ENCODE measurements at regions not wholly inside any gene's neighbourhood (a gene's known extent, or its start where the extent isn't known, plus 50 kb on each side); places are given as distances from the start of the nearest gene placed in this dataset.
"Not testable (repeated sequence)": the region's sequence is repeated elsewhere in the genome, so short reads cannot be mapped to it uniquely, and the experiment has no call there.

DNA sequence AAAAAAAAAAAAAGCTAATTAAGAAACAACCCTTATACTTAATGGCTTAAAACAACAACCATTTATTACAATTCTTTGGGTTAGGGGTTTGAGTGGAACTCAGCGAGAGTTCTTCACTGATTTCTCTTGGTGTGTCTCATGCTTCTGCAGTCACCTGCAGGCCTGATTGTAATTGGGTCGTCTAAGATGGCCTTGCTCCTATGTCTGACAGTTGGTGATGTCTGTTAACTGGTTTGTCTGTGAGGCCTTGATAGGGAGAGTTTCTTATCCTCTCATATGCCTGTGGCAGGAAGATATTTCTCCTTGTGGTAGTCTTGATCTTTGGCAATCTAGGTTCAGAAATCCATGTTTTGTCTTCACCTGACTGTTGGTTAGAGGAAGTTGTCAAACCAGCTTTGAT, 85.2 kb upstream of the NUTM2F start:
- H3K4me1 ChIP-seq (ENCODE audit: control insufficient read depth in 1 of 2, insufficient read depth in 2 of 2, low read length in 2 of 2); H4K8ac ChIP-seq (ENCODE audit: low read depth, low read length); H3K4me3 ChIP-seq (ENCODE audit: low read depth, low read length); H3K79me1 ChIP-seq (ENCODE audit: low read length); H3K27me3 ChIP-seq (ENCODE audit: insufficient read depth, low read length); H4K12ac ChIP-seq (ENCODE audit: low read depth, low read length); H2BK120ac ChIP-seq (ENCODE audit: insufficient read depth, low read length, poor library complexity); H2BK12ac ChIP-seq (ENCODE audit: low read length); H3K14ac ChIP-seq (ENCODE audit: low read length); H3K4me2 ChIP-seq (ENCODE audit: low read length); H3K9me3 ChIP-seq (ENCODE audit: insufficient read depth, low read depth, low read length); H3K9ac ChIP-seq (ENCODE audit: low read length); H4K91ac ChIP-seq (ENCODE audit: low read depth, low read length); H3K79me2 ChIP-seq (ENCODE audit: control insufficient read depth, insufficient read depth, low read length, poor library complexity); H3K23ac ChIP-seq (ENCODE audit: low read length); H3K18ac ChIP-seq (ENCODE audit: low read length); H2AK5ac ChIP-seq (ENCODE audit: low read length); H3K36me3 ChIP-seq (ENCODE audit: control insufficient read depth in 1 of 2, insufficient read depth in 2 of 2, low read length in 2 of 2); H3K4ac ChIP-seq (ENCODE audit: low read depth, low read length); DNase-seq; H2AFZ ChIP-seq (ENCODE audit: insufficient read depth, low read length, poor library complexity); H2BK5ac ChIP-seq (ENCODE audit: low read depth, low read length, poor library complexity); H3K27ac ChIP-seq (ENCODE audit: low read depth, low read length): not testable (repeated sequence)
- no CpG with 5 or more reads among the region's 2 CpGs for WGBS (ENCODE audit: extremely low coverage, insufficient coverage, insufficient read length)

DNA sequence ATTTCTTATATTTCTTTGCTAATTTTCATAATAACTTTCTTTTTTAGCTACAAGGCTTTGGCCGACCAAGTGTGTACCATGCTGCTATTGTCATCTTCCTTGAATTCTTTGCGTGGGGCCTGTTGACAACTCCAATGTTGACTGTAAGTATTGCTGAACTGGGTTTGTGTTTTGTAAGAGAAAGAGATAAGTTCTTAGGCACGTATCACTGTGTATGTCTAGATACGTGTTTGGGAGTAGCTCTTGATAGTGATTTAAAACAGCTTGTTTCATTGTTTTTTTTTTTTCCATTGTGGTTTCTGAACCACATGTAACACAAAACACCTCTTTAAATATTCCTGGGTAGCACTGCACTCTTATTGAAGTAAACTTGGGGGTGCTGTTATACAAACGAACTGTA, 86.7 kb upstream of the NUTM2F start:
- not testable (repeated sequence) for H4K8ac ChIP-seq (ENCODE audit: low read depth, low read length); H3K4ac ChIP-seq (ENCODE audit: low read depth, low read length); H3K9ac ChIP-seq (ENCODE audit: low read length); H3K27me3 ChIP-seq (ENCODE audit: insufficient read depth, low read length); H2BK12ac ChIP-seq (ENCODE audit: low read length); H3K23ac ChIP-seq (ENCODE audit: low read length); H3K4me3 ChIP-seq (ENCODE audit: low read depth, low read length); H3K4me2 ChIP-seq (ENCODE audit: low read length); H2AK5ac ChIP-seq (ENCODE audit: low read length); DNase-seq; H3K36me3 ChIP-seq (ENCODE audit: control insufficient read depth in 1 of 2, insufficient read depth in 2 of 2, low read length in 2 of 2); H2BK120ac ChIP-seq (ENCODE audit: insufficient read depth, low read length, poor library complexity); H3K18ac ChIP-seq (ENCODE audit: low read length); H3K79me1 ChIP-seq (ENCODE audit: low read length); H3K9me3 ChIP-seq (ENCODE audit: insufficient read depth, low read depth, low read length); H3K79me2 ChIP-seq (ENCODE audit: control insufficient read depth, insufficient read depth, low read length, poor library complexity); H3K4me1 ChIP-seq (ENCODE audit: control insufficient read depth in 1 of 2, insufficient read depth in 2 of 2, low read length in 2 of 2); H4K12ac ChIP-seq (ENCODE audit: low read depth, low read length); H4K91ac ChIP-seq (ENCODE audit: low read depth, low read length); H3K14ac ChIP-seq (ENCODE audit: low read length); H3K27ac ChIP-seq (ENCODE audit: low read depth, low read length); H2AFZ ChIP-seq (ENCODE audit: insufficient read depth, low read length, poor library complexity); H2BK5ac ChIP-seq (ENCODE audit: low read depth, low read length, poor library complexity)
- no CpG with 5 or more reads among the region's 5 CpGs for WGBS (ENCODE audit: extremely low coverage, insufficient coverage, insufficient read length)

DNA sequence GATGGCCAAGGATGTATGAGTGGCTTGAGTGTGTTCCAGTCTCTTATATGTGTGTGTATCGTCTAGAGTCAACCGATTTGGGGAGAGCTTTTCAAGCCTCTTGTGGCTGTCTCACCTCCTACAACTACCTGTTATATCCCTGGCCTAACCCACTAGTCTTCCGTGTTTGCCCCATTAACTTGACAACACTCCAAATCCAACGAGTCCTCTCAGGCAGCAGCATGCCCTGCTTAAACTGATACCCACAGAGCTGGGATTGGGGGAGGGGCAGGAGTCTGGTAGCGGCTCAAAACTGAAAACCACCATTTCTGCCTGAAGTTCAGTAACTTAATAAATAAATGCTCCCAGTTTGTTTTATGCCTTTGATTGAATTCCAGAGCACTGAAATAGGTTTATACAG, 91.7 kb upstream of the NUTM2F start:
- DNase-seq; H4K8ac ChIP-seq (ENCODE audit: low read depth, low read length): not testable (repeated sequence)

DNA sequence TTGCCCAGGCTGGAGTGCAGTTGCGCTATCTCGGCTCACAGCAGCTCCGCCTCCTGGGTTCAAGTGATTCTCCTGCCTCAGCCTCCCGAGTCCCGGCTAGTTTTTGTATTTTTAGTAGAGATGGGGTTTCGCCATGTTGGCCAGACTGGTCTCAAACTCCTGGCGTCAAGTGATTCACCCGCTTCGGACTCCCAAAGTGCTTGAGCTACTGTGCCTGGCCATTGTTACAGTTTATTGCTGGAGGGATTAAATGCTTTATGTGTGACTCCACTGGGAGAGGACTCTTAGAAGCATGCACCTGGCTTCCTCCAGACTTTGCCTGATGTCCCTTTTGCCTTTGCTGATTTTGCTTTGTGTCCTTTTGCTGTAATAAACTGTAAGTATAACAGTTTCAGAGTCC, 93.5 kb upstream of the NUTM2F start:
- WGBS (ENCODE audit: extremely low coverage, insufficient coverage, insufficient read length) = no CpG with 5 or more reads among the region's 9 CpGs
- H3K4ac ChIP-seq (ENCODE audit: low read depth, low read length); H2BK12ac ChIP-seq (ENCODE audit: low read length); H2AK5ac ChIP-seq (ENCODE audit: low read length); H4K91ac ChIP-seq (ENCODE audit: low read depth, low read length); H3K9me3 ChIP-seq (ENCODE audit: insufficient read depth, low read depth, low read length); H3K9ac ChIP-seq (ENCODE audit: low read length); H3K79me1 ChIP-seq (ENCODE audit: low read length); H4K12ac ChIP-seq (ENCODE audit: low read depth, low read length); H2BK120ac ChIP-seq (ENCODE audit: insufficient read depth, low read length, poor library complexity); H3K4me2 ChIP-seq (ENCODE audit: low read length); H3K23ac ChIP-seq (ENCODE audit: low read length); H3K36me3 ChIP-seq (ENCODE audit: control insufficient read depth in 1 of 2, insufficient read depth in 2 of 2, low read length in 2 of 2); H3K18ac ChIP-seq (ENCODE audit: low read length); H4K8ac ChIP-seq (ENCODE audit: low read depth, low read length); H2BK5ac ChIP-seq (ENCODE audit: low read depth, low read length, poor library complexity); H3K79me2 ChIP-seq (ENCODE audit: control insufficient read depth, insufficient read depth, low read length, poor library complexity); H3K27ac ChIP-seq (ENCODE audit: low read depth, low read length); H3K27me3 ChIP-seq (ENCODE audit: insufficient read depth, low read length); H3K4me1 ChIP-seq (ENCODE audit: control insufficient read depth in 1 of 2, insufficient read depth in 2 of 2, low read length in 2 of 2); H2AFZ ChIP-seq (ENCODE audit: insufficient read depth, low read length, poor library complexity); H3K14ac ChIP-seq (ENCODE audit: low read length); H3K4me3 ChIP-seq (ENCODE audit: low read depth, low read length): not testable (repeated sequence)
- peak; percentile 25 to 40 for DNase-seq

More for the DNA sequence above, 91.7 kb upstream of the NUTM2F start:
- H4K12ac ChIP-seq (ENCODE audit: low read depth, low read length); H3K79me2 ChIP-seq (ENCODE audit: control insufficient read depth, insufficient read depth, low read length, poor library complexity); H3K27me3 ChIP-seq (ENCODE audit: insufficient read depth, low read length); H3K4ac ChIP-seq (ENCODE audit: low read depth, low read length); H2BK120ac ChIP-seq (ENCODE audit: insufficient read depth, low read length, poor library complexity); H3K14ac ChIP-seq (ENCODE audit: low read length); H3K4me3 ChIP-seq (ENCODE audit: low read depth, low read length); H2BK5ac ChIP-seq (ENCODE audit: low read depth, low read length, poor library complexity); H3K23ac ChIP-seq (ENCODE audit: low read length); H3K9ac ChIP-seq (ENCODE audit: low read length); H2AK5ac ChIP-seq (ENCODE audit: low read length); H3K36me3 ChIP-seq (ENCODE audit: control insufficient read depth in 1 of 2, insufficient read depth in 2 of 2, low read length in 2 of 2); H3K9me3 ChIP-seq (ENCODE audit: insufficient read depth, low read depth, low read length); H3K18ac ChIP-seq (ENCODE audit: low read length); H3K4me2 ChIP-seq (ENCODE audit: low read length); H3K27ac ChIP-seq (ENCODE audit: low read depth, low read length); H2BK12ac ChIP-seq (ENCODE audit: low read length); H3K4me1 ChIP-seq (ENCODE audit: control insufficient read depth in 1 of 2, insufficient read depth in 2 of 2, low read length in 2 of 2); H2AFZ ChIP-seq (ENCODE audit: insufficient read depth, low read length, poor library complexity); H3K79me1 ChIP-seq (ENCODE audit: low read length); H4K91ac ChIP-seq (ENCODE audit: low read depth, low read length): not testable (repeated sequence)
- WGBS (ENCODE audit: extremely low coverage, insufficient coverage, insufficient read length) = no CpG with 5 or more reads among the region's 5 CpGs
